Neutrophil (primary cell): ENCODE measurements at regions not wholly inside any gene's neighbourhood (a gene's known extent, or its start where the extent isn't known, plus 50 kb on each side); places are given as distances from the start of the nearest gene placed in this dataset.

Experiments used
- H3K27ac ChIP-seq: fragments of 200-600 bp; sonication (generic); 2 replicates; pipeline ENCODE4 v1.5.1; 2016; ENCODE audit warnings: mild to moderate bottlenecking, moderate library complexity
- H3K27me3 ChIP-seq: fragments of 200-600 bp; sonication (generic); 2 replicates; pipeline ENCODE4 v1.6.0; 2016; ENCODE audit warnings: mild to moderate bottlenecking
- H3K36me3 ChIP-seq: fragments of 200-600 bp; sonication (generic); 2 replicates; pipeline ENCODE4 v1.5.1; 2017
- H3K4me1 ChIP-seq, 2 experiments: fragments of 200-600 bp in 1 of 2; sonication (generic) in 1 of 2; 1 replicate in 1 of 2; 2 replicates in 1 of 2; pipeline versions ENCODE4 v1.5.1 to v1.6.1; 2013 to 2016; ENCODE audit warnings: low read depth in 1 of 2, low read length in 1 of 2, mild to moderate bottlenecking in 1 of 2, moderate library complexity in 1 of 2; ENCODE audit not compliant: control insufficient read depth in 1 of 2, insufficient read depth in 1 of 2
- H3K4me3 ChIP-seq, 2 experiments: fragments of 200-600 bp in 1 of 2; sonication (generic) in 1 of 2; 1 replicate in 1 of 2; 2 replicates in 1 of 2; pipeline ENCODE4 v1.5.1; 2013 to 2016; ENCODE audit warnings: low read depth in 1 of 2, low read length in 1 of 2, mild to moderate bottlenecking in 1 of 2, moderate library complexity in 1 of 2
- H3K9me3 ChIP-seq: fragments of 200-600 bp; sonication (generic); 2 replicates; pipeline ENCODE4 v1.5.1; 2016
- CTCF ChIP-seq: fragments of 200-600 bp; sonication (generic); IDR thresholded peaks from 2 replicates; pipeline ENCODE4 v1.5.1; 2016; ENCODE audit warnings: antibody characterized with exemption

- Histone ChIP-seq H3K36me3 (no peaks in the 10 kb centered on the region), H3K4me3 (no peak overlapping the region), H3K27ac (no peak overlapping the region), H3K27me3 (no peaks in the 10 kb centered on the region), H3K4me1 (no peaks in the 10 kb centered on the region), H3K9me3 (no peaks in the 10 kb centered on the region)
- TF ChIP-seq CTCF, result no peak
Observed at GRCh38 chr14:104248203-104249055, 110.0 kb downstream of the KIF26A start.

GRCh38 chr14:104249089-104249488 lies 110.7 kb downstream of the KIF26A start:
- no peaks in the 10 kb centered on the region for H3K27me3 ChIP-seq
- no peak for TF ChIP-seq CTCF
- H3K4me1 ChIP-seq, result no peaks in the 10 kb centered on the region
- no peaks in the 10 kb centered on the region for H3K9me3 ChIP-seq
- no peak overlapping the region for H3K27ac ChIP-seq
- no peaks in the 10 kb centered on the region for H3K36me3 ChIP-seq
- no peak overlapping the region for H3K4me3 ChIP-seq

- no peaks in the 10 kb centered on the region for H3K36me3 ChIP-seq
- no peaks in the 10 kb centered on the region for H3K4me1 ChIP-seq
- H3K27me3 ChIP-seq, result peaks cover 5% of the 10 kb centered on the region
- no peak overlapping the region for H3K4me3 ChIP-seq
- H3K9me3 ChIP-seq, result no peaks in the 10 kb centered on the region
- no peak overlapping the region for H3K27ac ChIP-seq
- no peak for TF ChIP-seq CTCF
Observed at GRCh38 chr14:104249706-104250105, 111.3 kb downstream of the KIF26A start.

- Histone ChIP-seq H3K9me3 (no peaks in the 10 kb centered on the region), H3K4me3 (no peak overlapping the region), H3K27ac (no peak overlapping the region), H3K27me3 (peaks cover 9% of the 10 kb centered on the region), H3K36me3 (no peaks in the 10 kb centered on the region), H3K4me1 (no peaks in the 10 kb centered on the region)
- no peak for TF ChIP-seq CTCF
Observed at GRCh38 chr14:104250175-104250574, 111.8 kb downstream of the KIF26A start.

GRCh38 chr14:104252256-104253215 lies 114.1 kb downstream of the KIF26A start:
- no peak overlapping the region for H3K27ac ChIP-seq
- H3K27me3 ChIP-seq, result peaks cover 15% of the 10 kb centered on the region
- no peak overlapping the region for H3K4me3 ChIP-seq
- H3K4me1 ChIP-seq, result no peaks in the 10 kb centered on the region
- H3K9me3 ChIP-seq, result no peaks in the 10 kb centered on the region
- no peak for TF ChIP-seq CTCF
- no peaks in the 10 kb centered on the region for H3K36me3 ChIP-seq
